ENCODE measurements at regions not wholly inside any gene's neighbourhood (a gene's known extent, or its start where the extent isn't known, plus 50 kb on each side); places are given as distances from the start of the nearest gene placed in this dataset.

DNA sequence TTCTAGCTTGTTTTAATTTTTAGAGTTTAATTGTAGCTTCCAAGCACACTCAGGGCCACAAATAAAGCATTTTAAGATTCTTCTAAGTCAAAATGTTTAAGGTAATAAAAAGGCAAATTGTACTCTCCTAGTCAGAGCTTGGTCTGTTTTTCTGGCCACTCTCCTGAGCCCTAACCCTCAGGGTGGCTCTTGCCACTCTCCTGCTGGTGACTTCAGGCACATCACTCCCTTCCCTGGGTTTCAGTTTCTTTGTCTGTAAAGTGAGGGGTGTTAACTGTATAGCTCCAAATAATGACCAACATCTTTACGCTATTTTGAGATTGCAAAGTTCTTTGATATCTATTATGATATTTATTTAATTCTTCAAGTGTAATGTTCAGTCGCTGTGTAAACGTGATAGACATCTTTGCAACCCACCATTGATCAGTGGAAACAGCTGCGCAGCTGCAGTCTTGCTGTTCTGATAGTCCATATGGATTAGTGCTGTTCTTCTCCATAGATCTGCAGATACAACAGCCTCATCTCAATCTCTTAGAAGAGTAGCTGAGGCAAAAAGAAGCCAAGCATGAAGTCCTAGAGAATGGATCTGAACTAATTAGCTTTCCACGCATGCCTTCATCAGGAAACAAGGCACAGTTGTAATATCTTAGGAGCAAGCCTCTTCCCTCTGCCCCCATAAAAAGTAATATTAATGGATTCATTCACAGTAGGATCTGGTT lies 189.9 kb downstream of the PLPP4 start:
- no peak overlapping the region for H3K9ac ChIP-seq (ENCODE audit: insufficient read depth, low read length, poor library complexity, severe bottlenecking)
- H3K4me1 ChIP-seq (ENCODE audit: control insufficient read depth in 1 of 2, insufficient read depth in 2 of 2, low read length in 2 of 2): peaks cover 30% of the 10 kb centered on the region in 2 donors
- peaks cover 0 to 5% (median 2%) of the 10 kb centered on the region in 3 donors for H3K27me3 Mint-ChIP-seq (ENCODE audit: low read depth in 3 of 3)
- no peak overlapping the region for H3K4me3 ChIP-seq (replicated peaks in 1 of 3; ENCODE audit: low read depth in 2 of 3, low read length in 3 of 3)
- intact Hi-C loops (cut with micrococcal nuclease): no loop called here
- no peaks in the 10 kb centered on the region for H4K20me1 ChIP-seq (ENCODE audit: insufficient read depth, low read length)
- no CpG with 5 or more reads among the region's 5 CpGs for WGBS (ENCODE audit: insufficient coverage)
- no peaks in the 10 kb centered on the region for H3K27me3 ChIP-seq (ENCODE audit: control insufficient read depth in 2 of 2, insufficient read depth in 2 of 2, low read length in 2 of 2)
- H3K4me3 Mint-ChIP-seq: no peak overlapping the region
- H3K36me3 Mint-ChIP-seq: no peaks in the 10 kb centered on the region
- peaks cover 33% of the 10 kb centered on the region for H3K4me1 Mint-ChIP-seq
- H3K27ac Mint-ChIP-seq: no peak overlapping the region
- no peaks in the 10 kb centered on the region for H3K9me3 Mint-ChIP-seq
- no peaks in the 10 kb centered on the region for H3K36me3 ChIP-seq (replicated peaks in 1 of 2; ENCODE audit: control insufficient read depth in 1 of 2, insufficient read depth in 2 of 2, low read length in 2 of 2)
- TF ChIP-seq, protein P1, sequence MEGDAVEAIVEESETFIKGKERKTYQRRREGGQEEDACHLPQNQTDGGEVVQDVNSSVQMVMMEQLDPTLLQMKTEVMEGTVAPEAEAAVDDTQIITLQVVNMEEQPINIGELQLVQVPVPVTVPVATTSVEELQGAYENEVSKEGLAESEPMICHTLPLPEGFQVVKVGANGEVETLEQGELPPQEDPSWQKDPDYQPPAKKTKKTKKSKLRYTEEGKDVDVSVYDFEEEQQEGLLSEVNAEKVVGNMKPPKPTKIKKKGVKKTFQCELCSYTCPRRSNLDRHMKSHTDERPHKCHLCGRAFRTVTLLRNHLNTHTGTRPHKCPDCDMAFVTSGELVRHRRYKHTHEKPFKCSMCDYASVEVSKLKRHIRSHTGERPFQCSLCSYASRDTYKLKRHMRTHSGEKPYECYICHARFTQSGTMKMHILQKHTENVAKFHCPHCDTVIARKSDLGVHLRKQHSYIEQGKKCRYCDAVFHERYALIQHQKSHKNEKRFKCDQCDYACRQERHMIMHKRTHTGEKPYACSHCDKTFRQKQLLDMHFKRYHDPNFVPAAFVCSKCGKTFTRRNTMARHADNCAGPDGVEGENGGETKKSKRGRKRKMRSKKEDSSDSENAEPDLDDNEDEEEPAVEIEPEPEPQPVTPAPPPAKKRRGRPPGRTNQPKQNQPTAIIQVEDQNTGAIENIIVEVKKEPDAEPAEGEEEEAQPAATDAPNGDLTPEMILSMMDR (IDR thresholded peaks at IDR 0.05): no peak
- H3K4me2 ChIP-seq (replicated peaks; ENCODE audit: extremely low read depth, low read length, poor library complexity, severe bottlenecking): no peak overlapping the region
- DNase-seq: no peak
- no peak overlapping the region for H2AFZ ChIP-seq (ENCODE audit: insufficient read depth, low read depth, low read length, poor library complexity, severe bottlenecking)
- no peaks in the 10 kb centered on the region for H3K9me3 ChIP-seq (replicated peaks in 1 of 2; ENCODE audit: control insufficient read depth in 1 of 2, insufficient read depth in 1 of 2, low read length in 2 of 2)
- no peak overlapping the region for H3K27ac ChIP-seq (ENCODE audit: low read depth in 1 of 2, low read length in 2 of 2)
- H3K79me2 ChIP-seq (ENCODE audit: insufficient read depth, low read length): no peaks in the 10 kb centered on the region

DNA sequence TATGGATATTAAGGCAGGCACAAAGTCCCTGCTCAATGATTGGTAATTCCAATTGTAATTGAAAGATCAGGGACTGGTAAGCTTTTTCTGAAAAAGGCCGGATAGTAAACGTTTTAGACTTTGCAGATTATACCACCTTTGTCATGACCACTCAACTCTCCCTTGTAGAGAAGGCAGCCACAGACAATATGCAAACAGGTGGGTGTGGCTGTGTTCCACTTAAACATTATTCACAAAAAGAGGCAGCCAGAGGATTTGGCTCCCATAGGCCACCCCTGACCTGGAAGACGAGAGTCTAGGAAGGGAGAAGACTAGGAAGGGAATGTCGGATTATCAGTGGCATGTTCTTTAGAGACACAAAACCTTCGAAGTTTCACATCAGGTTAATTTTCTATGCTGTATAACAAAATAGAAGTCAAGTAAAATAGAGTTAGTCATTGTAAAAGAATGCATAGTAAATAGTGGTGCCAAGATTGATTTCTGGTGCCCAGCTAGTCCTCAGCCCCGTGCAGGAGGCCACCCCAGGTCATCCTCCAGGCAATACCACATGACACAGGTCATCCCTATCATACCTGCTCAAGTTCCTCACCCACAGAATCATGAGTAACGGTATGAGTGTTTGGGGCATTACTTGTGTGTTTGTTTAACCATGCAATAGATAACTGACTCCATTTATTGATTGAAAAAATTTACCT lies 193.8 kb downstream of the PLPP4 start:
- Mint-ChIP-seq H3K9me3 (peaks cover 0 to 2% (median 0%) of the 10 kb centered on the region in 7 donors), H3K27me3 (ENCODE audit: low read depth in 3 of 3) (peaks cover 0 to 2% (median 2%) of the 10 kb centered on the region in 3 donors), H3K27ac (no peak overlapping the region), H3K4me3 (no peak overlapping the region), H3K4me1 (peaks cover 3% of the 10 kb centered on the region), H3K36me3 (no peaks in the 10 kb centered on the region)
- H3K4me3 ChIP-seq (replicated peaks in 1 of 3; ENCODE audit: low read depth in 2 of 3, low read length in 3 of 3): no peak overlapping the region
- H3K9ac ChIP-seq (ENCODE audit: insufficient read depth, low read length, poor library complexity, severe bottlenecking): no peak overlapping the region
- H3K9me3 ChIP-seq (replicated peaks in 1 of 2; ENCODE audit: control insufficient read depth in 1 of 2, insufficient read depth in 1 of 2, low read length in 2 of 2): no peaks in the 10 kb centered on the region
- intact Hi-C loops (cut with micrococcal nuclease): no loop called here
- no peaks in the 10 kb centered on the region for H3K27me3 ChIP-seq (ENCODE audit: control insufficient read depth in 2 of 2, insufficient read depth in 2 of 2, low read length in 2 of 2)
- DNase-seq: no peak
- H3K79me2 ChIP-seq (ENCODE audit: insufficient read depth, low read length): no peaks in the 10 kb centered on the region
- TF ChIP-seq, protein P1 (IDR thresholded peaks at IDR 0.05): no peak
- H2AFZ ChIP-seq (ENCODE audit: insufficient read depth, low read depth, low read length, poor library complexity, severe bottlenecking): no peak overlapping the region
- H4K20me1 ChIP-seq (ENCODE audit: insufficient read depth, low read length): no peaks in the 10 kb centered on the region
- no peak overlapping the region for H3K27ac ChIP-seq (ENCODE audit: low read depth in 1 of 2, low read length in 2 of 2)
- 100% methylated on average over 2 of the region's 7 CpGs for WGBS (ENCODE audit: insufficient coverage)
- H3K4me1 ChIP-seq (ENCODE audit: control insufficient read depth in 1 of 2, insufficient read depth in 2 of 2, low read length in 2 of 2): no peaks in the 10 kb centered on the region
- no peaks in the 10 kb centered on the region for H3K36me3 ChIP-seq (replicated peaks in 1 of 2; ENCODE audit: control insufficient read depth in 1 of 2, insufficient read depth in 2 of 2, low read length in 2 of 2)
- H3K4me2 ChIP-seq (replicated peaks; ENCODE audit: extremely low read depth, low read length, poor library complexity, severe bottlenecking): no peak overlapping the region

Data from CD14-positive monocyte (primary cell).